ENCODE measurements at regions not wholly inside any gene's neighbourhood (a gene's known extent, or its start where the extent isn't known, plus 50 kb on each side); places are given as distances from the start of the nearest gene placed in this dataset.

GRCh38 chr6:112481211-112481610 lies 134.1 kb downstream of the RFPL4B start:
- no peak for DNase-seq (ENCODE audit: extremely low read depth, low read depth)
- no peak for TF ChIP-seq CTCF (IDR thresholded peaks at IDR 0.05; ENCODE audit: low read depth, low read length, missing control alignments)

GRCh38 chr6:112482373-112482772 lies 135.2 kb downstream of the RFPL4B start:
- no peak for TF ChIP-seq CTCF (IDR thresholded peaks at IDR 0.05; ENCODE audit: low read depth, low read length, missing control alignments)
- DNase-seq (ENCODE audit: extremely low read depth, low read depth) = no peak
- no peak overlapping the region for H3K4me3 ChIP-seq (replicated peaks; ENCODE audit: low read depth, low read length)

More at GRCh38 chr6:112481211-112481610, 134.1 kb downstream of the RFPL4B start:
- no peak overlapping the region for H3K4me3 ChIP-seq (replicated peaks; ENCODE audit: low read depth, low read length)

GRCh38 chr6:112485120-112485826 lies 138.1 kb downstream of the RFPL4B start:
- H3K4me3 ChIP-seq (replicated peaks; ENCODE audit: low read depth, low read length) = no peak overlapping the region
- DNase-seq (ENCODE audit: extremely low read depth, low read depth) = no peak
- no peak for TF ChIP-seq CTCF (IDR thresholded peaks at IDR 0.05; ENCODE audit: low read depth, low read length, missing control alignments)

- no peak for TF ChIP-seq CTCF (IDR thresholded peaks at IDR 0.05; ENCODE audit: low read depth, low read length, missing control alignments)
- no peak for DNase-seq (ENCODE audit: extremely low read depth, low read depth)
- H3K4me3 ChIP-seq (replicated peaks; ENCODE audit: low read depth, low read length) = no peak overlapping the region
Measured at GRCh38 chr6:112485827-112486212, 138.7 kb downstream of the RFPL4B start.

GRCh38 chr6:112486454-112486853 lies 139.3 kb downstream of the RFPL4B start:
- H3K4me3 ChIP-seq (replicated peaks; ENCODE audit: low read depth, low read length) = no peak overlapping the region
- DNase-seq (ENCODE audit: extremely low read depth, low read depth) = no peak
- TF ChIP-seq CTCF (IDR thresholded peaks at IDR 0.05; ENCODE audit: low read depth, low read length, missing control alignments) = no peak

GRCh38 chr6:112488238-112488637 lies 141.1 kb downstream of the RFPL4B start:
- TF ChIP-seq CTCF (IDR thresholded peaks at IDR 0.05; ENCODE audit: low read depth, low read length, missing control alignments) = no peak
- H3K4me3 ChIP-seq (replicated peaks; ENCODE audit: low read depth, low read length) = no peak overlapping the region
- DNase-seq (ENCODE audit: extremely low read depth, low read depth) = no peak

GRCh38 chr6:112501705-112502104 lies 154.6 kb downstream of the RFPL4B start:
- DNase-seq (ENCODE audit: extremely low read depth, low read depth) = no peak
- no peak for TF ChIP-seq CTCF (IDR thresholded peaks at IDR 0.05; ENCODE audit: low read depth, low read length, missing control alignments)
- no peak overlapping the region for H3K4me3 ChIP-seq (replicated peaks; ENCODE audit: low read depth, low read length)
